ENCODE measurements at regions not wholly inside any gene's neighbourhood (a gene's known extent, or its start where the extent isn't known, plus 50 kb on each side); places are given as distances from the start of the nearest gene placed in this dataset.
"Not testable (repeated sequence)": the region's sequence is repeated elsewhere in the genome, so short reads cannot be mapped to it uniquely, and the experiment has no call there.

- intact Hi-C loops (cut with DNase I) = no loop called here
- 66 to 87% (median 77%) methylated on average over 3 of the region's 3 CpGs for WGBS, 3 donors
- H3K4me1 ChIP-seq (ENCODE audit: insufficient read depth) = no peaks in the 10 kb centered on the region
- no peak overlapping the region for H3K4me3 ChIP-seq
- no peak overlapping the region for H3K27ac ChIP-seq
- H3K27me3 ChIP-seq = no peaks in the 10 kb centered on the region
- DNase-seq = no peak
- no peaks in the 10 kb centered on the region for H3K9me3 ChIP-seq
- H3K36me3 ChIP-seq = no peaks in the 10 kb centered on the region
- TF ChIP-seq CTCF (IDR thresholded peaks at IDR 0.05) (no peak), EP300 (IDR thresholded peaks at IDR 0.05) (no peak), POLR2A (IDR thresholded peaks at IDR 0.05) (no peak)
These were observed 64.9 kb downstream of the FAM170A start for GRCh38 chr5:119694284-119694683.

GRCh38 chr5:119706049-119706448 is 76.7 kb downstream of the FAM170A start:
- H3K9me3 ChIP-seq = no peaks in the 10 kb centered on the region
- TF ChIP-seq CTCF (IDR thresholded peaks at IDR 0.05) = no peak
- TF ChIP-seq EP300 (IDR thresholded peaks at IDR 0.05) = no peak
- TF ChIP-seq POLR2A (IDR thresholded peaks at IDR 0.05) = no peak
- 88 to 94% (median 93%) methylated on average over 9 of the region's 9 CpGs for WGBS, 3 donors

DNA sequence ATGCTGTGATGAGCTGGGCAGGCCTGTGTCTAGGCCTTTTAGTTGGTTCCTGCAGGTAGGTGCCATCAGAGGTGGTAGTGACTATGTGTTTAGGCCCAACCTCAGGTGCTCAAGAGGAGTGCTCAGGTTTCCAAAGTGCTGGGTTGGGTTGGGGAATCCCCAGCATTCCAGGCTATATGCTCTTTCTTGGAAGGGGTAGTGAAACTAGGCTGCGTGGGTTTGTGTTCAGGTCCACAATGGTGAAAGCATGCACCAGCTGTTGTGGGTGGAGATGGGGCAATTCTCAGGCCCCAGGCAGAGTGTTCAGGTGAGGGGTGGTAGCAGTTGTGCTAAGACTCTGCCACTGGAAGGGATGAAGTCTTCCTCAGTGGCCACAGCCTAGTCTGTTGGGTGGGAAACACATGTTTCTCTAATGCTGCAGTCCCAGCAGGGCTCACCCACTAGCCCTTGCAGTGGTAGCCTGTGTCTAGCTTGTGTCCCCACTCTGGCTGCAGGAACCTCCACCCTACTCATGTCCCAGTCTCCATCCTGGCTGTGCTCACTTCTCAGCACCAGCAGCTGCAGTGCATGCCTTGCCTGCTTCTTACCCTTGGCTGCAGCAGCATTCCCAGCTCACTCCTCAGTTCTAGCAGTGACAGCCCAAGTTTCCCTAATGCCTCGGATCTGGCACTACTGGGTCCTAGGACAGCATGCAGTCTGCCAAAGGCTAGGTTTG is 78.9 kb downstream of the FAM170A start:
- no peaks in the 10 kb centered on the region for H3K36me3 ChIP-seq
- DNase-seq = no peak
- no peak for TF ChIP-seq CTCF (IDR thresholded peaks at IDR 0.05)
- no peak for TF ChIP-seq EP300 (IDR thresholded peaks at IDR 0.05)
- TF ChIP-seq POLR2A (IDR thresholded peaks at IDR 0.05) = no peak

More at GRCh38 chr5:119706049-119706448, 76.7 kb downstream of the FAM170A start:
- no peak overlapping the region for H3K4me3 ChIP-seq
- intact Hi-C loops (cut with DNase I) = no loop called here
- H3K4me1 ChIP-seq (ENCODE audit: insufficient read depth) = no peaks in the 10 kb centered on the region
- no peaks in the 10 kb centered on the region for H3K27me3 ChIP-seq
- H3K27ac ChIP-seq = no peak overlapping the region
- no peak for DNase-seq
- no peaks in the 10 kb centered on the region for H3K36me3 ChIP-seq

DNA sequence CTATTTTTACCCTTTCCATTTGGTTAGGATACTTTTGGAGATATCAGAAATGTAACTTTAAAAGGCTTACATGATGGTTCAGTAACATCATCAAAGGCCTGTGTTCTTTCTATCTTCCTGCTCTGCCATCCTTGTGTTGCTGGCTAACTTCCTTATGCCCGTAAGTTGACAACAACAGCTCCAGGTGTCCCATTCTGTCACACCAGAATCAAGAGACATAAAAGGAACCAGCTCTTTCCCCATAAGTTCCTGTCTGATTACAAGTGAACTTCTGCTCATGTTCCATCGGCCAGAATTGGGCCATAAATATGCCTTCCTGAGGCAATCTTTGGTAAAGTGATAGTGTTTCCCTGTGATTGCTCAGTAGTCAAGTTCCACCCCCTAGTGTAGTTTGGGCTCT is 92.4 kb downstream of the FAM170A start:
- no peak for TF ChIP-seq EP300 (IDR thresholded peaks at IDR 0.05)
- no peak for TF ChIP-seq POLR2A (IDR thresholded peaks at IDR 0.05)
- TF ChIP-seq CTCF (IDR thresholded peaks at IDR 0.05) = no peak
- Histone ChIP-seq H3K27me3 (no peaks in the 10 kb centered on the region), H3K36me3 (no peaks in the 10 kb centered on the region), H3K4me3 (no peak overlapping the region), H3K27ac (no peak overlapping the region), H3K4me1 (ENCODE audit: insufficient read depth) (no peaks in the 10 kb centered on the region), H3K9me3 (no peaks in the 10 kb centered on the region)
- 40 to 46% (median 46%) methylated on average over 2 of the region's 2 CpGs for WGBS, 3 donors
- DNase-seq = no peak
- intact Hi-C loops (cut with DNase I) = no loop called here

More for the DNA sequence above, 78.9 kb downstream of the FAM170A start:
- Histone ChIP-seq H3K4me1 (ENCODE audit: insufficient read depth) (no peaks in the 10 kb centered on the region), H3K27ac (no peak overlapping the region), H3K27me3 (no peaks in the 10 kb centered on the region), H3K9me3 (no peaks in the 10 kb centered on the region), H3K4me3 (no peak overlapping the region)
- WGBS, 3 donors = 79 to 85% (median 79%) methylated on average over 2 of the region's 2 CpGs
- intact Hi-C loops (cut with DNase I) = no loop called here

DNA sequence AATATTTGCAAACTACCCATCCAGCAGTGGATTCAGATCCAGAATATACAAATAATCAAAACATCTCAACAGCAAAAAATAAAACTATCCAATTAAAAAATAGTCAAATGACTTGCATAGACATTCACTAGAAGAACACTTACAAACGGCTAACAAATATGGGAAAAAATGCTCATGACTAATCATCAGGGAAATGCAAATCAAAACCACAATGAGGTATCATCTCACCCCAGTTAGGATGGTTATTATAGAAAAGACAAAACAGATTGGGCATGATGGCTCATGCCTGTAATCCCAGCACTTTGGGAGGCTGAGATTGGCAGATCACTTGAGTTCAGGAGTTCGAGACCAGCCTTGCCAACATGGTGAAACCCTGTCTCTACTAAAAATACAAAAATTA is 95.9 kb downstream of the FAM170A start:
- H3K27ac ChIP-seq; intact Hi-C loops (cut with DNase I); H3K4me3 ChIP-seq; H3K9me3 ChIP-seq; H3K27me3 ChIP-seq; H3K4me1 ChIP-seq (ENCODE audit: insufficient read depth); DNase-seq; H3K36me3 ChIP-seq: not testable (repeated sequence)
- WGBS, 3 donors = 74 to 85% (median 78%) methylated on average over 2 of the region's 2 CpGs
